Spleen (tissue), 11 donors: ENCODE measurements at regions not wholly inside any gene's neighbourhood (a gene's known extent, or its start where the extent isn't known, plus 50 kb on each side); places are given as distances from the start of the nearest gene placed in this dataset.

Experiments used
- DNase-seq: peaks from one replicate; pipeline ENCODE4 v3.0.0-alpha.2; 2020
- H3K27ac ChIP-seq, 8 donors: fragments of 200-600 bp; sonication (generic) in 7 of 8; 1 replicate in 4 of 8; 2 replicates in 4 of 8; pipeline versions ENCODE4 v1.5.0 to v1.8.0; 2016 to 2021; ENCODE audit warnings: inconsistent platforms in 4 of 8, mild to moderate bottlenecking in 4 of 8, moderate library complexity in 1 of 8
- H3K27me3 ChIP-seq, 7 donors: fragments of 200-600 bp; sonication (generic) in 6 of 7; replicated peaks in 1 of 7; 1 replicate in 4 of 7; 2 replicates in 3 of 7; pipeline versions ENCODE4 v1.5.0 to v1.8.0; 2016 to 2021; ENCODE audit warnings: inconsistent platforms in 3 of 7, mild to moderate bottlenecking in 1 of 7
- H3K36me3 ChIP-seq, 6 donors: fragments of 200-600 bp; sonication (generic) in 5 of 6; 1 replicate in 4 of 6; 2 replicates in 2 of 6; pipeline versions ENCODE4 v1.5.0 to v1.8.0; 2016 to 2021; ENCODE audit warnings: inconsistent platforms in 2 of 6
- H3K4me1 ChIP-seq, 6 donors: fragments of 200-600 bp; sonication (generic) in 5 of 6; 1 replicate in 3 of 6; 2 replicates in 3 of 6; pipeline versions ENCODE4 v1.5.0 to v1.8.0; 2016 to 2021; ENCODE audit warnings: inconsistent platforms in 3 of 6
- H3K4me3 ChIP-seq, 8 donors: fragments of 200-600 bp; sonication (generic) in 7 of 8; 1 replicate in 4 of 8; 2 replicates in 4 of 8; pipeline versions ENCODE4 v1.5.0 to v1.8.0; 2016 to 2021; ENCODE audit warnings: inconsistent platforms in 4 of 8, mild to moderate bottlenecking in 4 of 8, moderate library complexity in 2 of 8
- H3K9me3 ChIP-seq, 8 donors: fragments of 200-600 bp; sonication (generic) in 7 of 8; 1 replicate in 4 of 8; 2 replicates in 4 of 8; pipeline versions ENCODE4 v1.5.0 to v1.8.0; 2016 to 2021; ENCODE audit warnings: inconsistent platforms in 4 of 8
- POLR2A ChIP-seq, 3 donors: fragments of 450-650 bp; IDR thresholded peaks; one replicate each; pipeline ENCODE4 v1.5.1; 2017; ENCODE audit warnings: antibody characterized with exemption in 3 of 3, mild to moderate bottlenecking in 1 of 3
- POLR2AphosphoS5 ChIP-seq, 3 donors: sonication (generic); formaldehyde crosslinking; IDR thresholded peaks; one replicate each; pipeline ENCODE4 v1.5.1; 2017; ENCODE audit warnings: antibody characterized with exemption in 3 of 3
- WGBS, 5 donors: extraction: QIAGEN DNeasy Blood & Tissue Kit in 3 of 5; methylation state at CpG; one replicate each; pipeline versions ENCODE4 v1.1.5 to v1.1.7; 2013 to 2018; 5-methylcytosine and 5-hydroxymethylcytosine counted together
- intact Hi-C: fragments of 100-400 bp; cut with DNase I; formaldehyde crosslinking; loops from one replicate; pipeline ENCODE4 v1.15.0; 2023; ENCODE audit warnings: low total_unique reads
- TF ChIP-seq, protein P1 (sequence below), 11 experiments: fragments of 200-600 bp in 7 of 11; fragments of 450-650 bp in 4 of 11; sonication (generic) in 4 of 11; IDR thresholded peaks in 8 of 11; conservative IDR thresholded peaks in 3 of 11; 1 replicate in 7 of 11; 2 replicates in 4 of 11; pipeline versions ENCODE4 v1.4.0 to v1.8.0; 2016 to 2021; ENCODE audit warnings: antibody characterized with exemption in 11 of 11, inconsistent platforms in 4 of 11, mild to moderate bottlenecking in 1 of 11
- donor health status: healthy with polysubstance abuse.
- donor health status: DM: no; HTN: no; CAD: no; lungs with moderate emphysema.
- donor health status: DM: no; HTN: no; CAD: no.
- donor health status: Bipolar disorder and iron deficiency.
- donor health status: healthy.
- donor health status: DM: no; HTN: no; CAD: no.
- donor health status: DM: yes; HTN: yes; CAD: no.

DNA sequence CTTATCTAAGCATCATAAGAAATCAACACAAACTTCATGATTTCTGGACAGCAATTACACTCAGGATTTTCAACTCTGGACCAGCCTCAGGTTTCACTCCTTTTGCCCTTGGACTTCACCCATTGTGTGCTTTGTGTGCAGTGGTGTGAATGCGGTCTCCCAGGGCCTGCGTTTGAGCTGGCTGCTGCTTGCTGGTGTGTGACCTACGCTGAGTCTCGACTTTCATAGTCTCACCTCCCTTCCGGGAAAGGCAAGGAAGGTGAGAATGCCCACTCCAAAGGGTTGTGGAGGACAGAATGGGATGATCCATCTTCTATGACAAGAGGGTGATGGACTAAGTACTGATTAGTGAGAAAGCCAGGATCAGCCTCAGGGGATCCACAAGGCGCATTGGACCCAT is 228.8 kb downstream of the C12orf75 start:
- peaks cover 0 to 42% (median 0%) of the 10 kb centered on the region in 7 donors for H3K27me3 ChIP-seq
- 89 to 98% (median 91%) methylated on average over 6 of the region's 6 CpGs for WGBS, 5 donors
- TF ChIP-seq POLR2A (IDR thresholded peaks at IDR 0.05) (no peak), POLR2AphosphoS5 (IDR thresholded peaks at IDR 0.05) (no peak)
- TF ChIP-seq, protein P1, sequence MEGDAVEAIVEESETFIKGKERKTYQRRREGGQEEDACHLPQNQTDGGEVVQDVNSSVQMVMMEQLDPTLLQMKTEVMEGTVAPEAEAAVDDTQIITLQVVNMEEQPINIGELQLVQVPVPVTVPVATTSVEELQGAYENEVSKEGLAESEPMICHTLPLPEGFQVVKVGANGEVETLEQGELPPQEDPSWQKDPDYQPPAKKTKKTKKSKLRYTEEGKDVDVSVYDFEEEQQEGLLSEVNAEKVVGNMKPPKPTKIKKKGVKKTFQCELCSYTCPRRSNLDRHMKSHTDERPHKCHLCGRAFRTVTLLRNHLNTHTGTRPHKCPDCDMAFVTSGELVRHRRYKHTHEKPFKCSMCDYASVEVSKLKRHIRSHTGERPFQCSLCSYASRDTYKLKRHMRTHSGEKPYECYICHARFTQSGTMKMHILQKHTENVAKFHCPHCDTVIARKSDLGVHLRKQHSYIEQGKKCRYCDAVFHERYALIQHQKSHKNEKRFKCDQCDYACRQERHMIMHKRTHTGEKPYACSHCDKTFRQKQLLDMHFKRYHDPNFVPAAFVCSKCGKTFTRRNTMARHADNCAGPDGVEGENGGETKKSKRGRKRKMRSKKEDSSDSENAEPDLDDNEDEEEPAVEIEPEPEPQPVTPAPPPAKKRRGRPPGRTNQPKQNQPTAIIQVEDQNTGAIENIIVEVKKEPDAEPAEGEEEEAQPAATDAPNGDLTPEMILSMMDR (IDR thresholded peaks at IDR 0.05 in 8 of 11, conservative IDR thresholded peaks at IDR 0.05 in 3 of 11), result no peak
- no peak overlapping the region for H3K27ac ChIP-seq
- intact Hi-C loops, result no loop called here
- peaks cover 0 to 11% (median 0%) of the 10 kb centered on the region in 6 donors for H3K4me1 ChIP-seq
- no peak for DNase-seq
- H3K9me3 ChIP-seq, result no peaks in the 10 kb centered on the region
- no peaks in the 10 kb centered on the region for H3K36me3 ChIP-seq
- no peak overlapping the region for H3K4me3 ChIP-seq

GRCh38 chr12:105561546-105562198 is 231.2 kb downstream of the C12orf75 start:
- DNase-seq, result no peak
- Histone ChIP-seq H3K9me3 (no peaks in the 10 kb centered on the region), H3K36me3 (no peaks in the 10 kb centered on the region), H3K27ac (no peak overlapping the region), H3K4me1 (no peaks in the 10 kb centered on the region), H3K27me3 (peaks cover 0 to 37% (median 0%) of the 10 kb centered on the region in 7 donors), H3K4me3 (no peak overlapping the region)
- WGBS, 5 donors, result 62 to 80% (median 75%) methylated on average over 7 of the region's 7 CpGs
- TF ChIP-seq POLR2A (IDR thresholded peaks at IDR 0.05) (no peak), POLR2AphosphoS5 (IDR thresholded peaks at IDR 0.05) (no peak)
- TF ChIP-seq, protein P1 (IDR thresholded peaks at IDR 0.05 in 8 of 11, conservative IDR thresholded peaks at IDR 0.05 in 3 of 11), result no peak
- intact Hi-C loops, result no loop called here

GRCh38 chr12:105562199-105562971 is 231.9 kb downstream of the C12orf75 start:
- no peak overlapping the region for H3K4me3 ChIP-seq
- TF ChIP-seq, protein P1 (IDR thresholded peaks at IDR 0.05 in 8 of 11, conservative IDR thresholded peaks at IDR 0.05 in 3 of 11), result no peak
- no peak for TF ChIP-seq POLR2AphosphoS5 (IDR thresholded peaks at IDR 0.05)
- no peak for TF ChIP-seq POLR2A (IDR thresholded peaks at IDR 0.05)
- no peaks in the 10 kb centered on the region for H3K36me3 ChIP-seq
- 76 to 86% (median 85%) methylated on average over 24 of the region's 24 CpGs for WGBS, 5 donors
- intact Hi-C loops, result no loop called here
- peaks cover 0 to 44% (median 0%) of the 10 kb centered on the region in 7 donors for H3K27me3 ChIP-seq
- H3K9me3 ChIP-seq, result no peaks in the 10 kb centered on the region
- H3K27ac ChIP-seq, result no peak overlapping the region
- no peak for DNase-seq
- no peaks in the 10 kb centered on the region for H3K4me1 ChIP-seq

DNA sequence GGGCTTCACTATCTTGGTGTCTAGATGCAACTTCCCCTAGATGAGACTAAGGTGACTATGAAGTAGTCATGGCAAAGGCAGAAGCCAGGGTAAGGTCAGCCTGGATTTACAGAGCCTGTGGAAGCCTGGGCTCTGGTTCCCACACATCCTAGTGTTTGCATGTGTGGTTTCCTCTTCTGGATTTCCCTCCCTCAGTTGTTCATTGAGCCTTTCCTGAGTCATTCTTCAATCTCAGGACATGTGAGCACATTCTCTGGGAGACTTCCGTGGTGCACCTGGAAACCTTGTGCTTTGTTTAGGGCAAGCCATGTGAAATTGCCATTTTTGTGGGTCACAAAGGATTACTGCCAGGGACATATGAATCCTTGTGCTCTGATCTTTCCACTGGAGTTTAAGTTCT is 236.6 kb downstream of the C12orf75 start:
- H3K27me3 ChIP-seq, result peaks cover 0 to 29% (median 0%) of the 10 kb centered on the region in 7 donors
- H3K27ac ChIP-seq, result no peak overlapping the region
- H3K4me3 ChIP-seq, result no peak overlapping the region
- no peaks in the 10 kb centered on the region for H3K4me1 ChIP-seq
- intact Hi-C loops, result no loop called here
- 71 to 77% (median 76%) methylated on average over 1 of the region's 1 CpG for WGBS, 5 donors
- H3K9me3 ChIP-seq, result no peaks in the 10 kb centered on the region
- TF ChIP-seq POLR2AphosphoS5 (IDR thresholded peaks at IDR 0.05) (no peak), POLR2A (IDR thresholded peaks at IDR 0.05) (no peak)
- TF ChIP-seq, protein P1 (IDR thresholded peaks at IDR 0.05 in 8 of 11, conservative IDR thresholded peaks at IDR 0.05 in 3 of 11), result no peak
- no peak for DNase-seq
- H3K36me3 ChIP-seq, result no peaks in the 10 kb centered on the region
